22Rv1 (cell line): ENCODE measurements at regions not wholly inside any gene's neighbourhood (a gene's known extent, or its start where the extent isn't known, plus 50 kb on each side); places are given as distances from the start of the nearest gene placed in this dataset.

ENCODE experiments used
- H3K27ac ChIP-seq: fragments of 450-650 bp; 2 replicates; pipeline ENCODE4 v1.5.1; 2017
- ZFX ChIP-seq: fragments of 450-650 bp; IDR thresholded peaks from 2 replicates; pipeline ENCODE4 v1.6.1; 2017; ENCODE audit warnings: antibody characterized with exemption, borderline replicate concordance
- TF ChIP-seq, protein P1 (sequence below): fragments of 450-650 bp; IDR thresholded peaks from 2 replicates; pipeline ENCODE4 v1.5.1; 2017; ENCODE audit warnings: mild to moderate bottlenecking

DNA sequence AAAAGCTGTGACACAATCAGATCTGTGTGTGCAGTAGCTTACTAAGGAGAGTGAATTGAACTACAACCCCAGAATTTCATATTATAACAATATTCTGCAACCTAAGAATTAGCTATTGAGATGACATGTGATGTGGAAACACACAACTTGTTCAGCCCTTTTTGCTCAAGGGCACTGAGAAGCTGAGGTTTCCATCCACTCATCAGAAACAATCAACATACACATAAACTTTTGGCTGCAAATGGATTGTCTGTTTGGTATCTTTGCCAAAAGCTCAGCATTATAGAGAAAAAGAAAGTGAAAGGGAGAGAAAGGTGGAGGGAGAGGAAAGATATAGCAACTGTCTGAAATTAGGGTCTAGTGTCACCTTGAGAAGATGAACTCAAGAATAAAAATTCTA, 117.2 kb upstream of the KLF7 start:
- no peak overlapping the region; the same call in 1 of the 2 replicates for H3K27ac ChIP-seq

DNA sequence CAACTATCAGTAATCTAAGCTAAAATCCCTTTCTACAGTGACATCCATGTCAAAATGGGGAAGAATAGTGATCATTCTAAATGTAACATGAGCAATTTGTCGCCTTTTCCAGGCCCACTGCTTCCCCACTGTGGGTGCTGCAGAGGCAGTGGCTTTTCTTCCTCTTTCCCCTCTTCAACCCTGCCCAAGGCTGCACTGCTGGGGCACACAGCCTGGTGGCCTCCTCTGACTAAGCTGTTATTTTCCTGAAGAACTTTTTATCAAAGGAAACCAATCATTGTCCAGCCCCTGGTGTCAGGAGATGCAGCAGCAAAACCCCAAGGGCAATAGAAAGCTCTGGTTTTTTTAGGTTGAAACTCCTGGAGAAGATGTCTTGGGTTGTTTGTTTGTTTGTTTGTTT, 117.6 kb upstream of the KLF7 start:
- TF ChIP-seq, protein P1, sequence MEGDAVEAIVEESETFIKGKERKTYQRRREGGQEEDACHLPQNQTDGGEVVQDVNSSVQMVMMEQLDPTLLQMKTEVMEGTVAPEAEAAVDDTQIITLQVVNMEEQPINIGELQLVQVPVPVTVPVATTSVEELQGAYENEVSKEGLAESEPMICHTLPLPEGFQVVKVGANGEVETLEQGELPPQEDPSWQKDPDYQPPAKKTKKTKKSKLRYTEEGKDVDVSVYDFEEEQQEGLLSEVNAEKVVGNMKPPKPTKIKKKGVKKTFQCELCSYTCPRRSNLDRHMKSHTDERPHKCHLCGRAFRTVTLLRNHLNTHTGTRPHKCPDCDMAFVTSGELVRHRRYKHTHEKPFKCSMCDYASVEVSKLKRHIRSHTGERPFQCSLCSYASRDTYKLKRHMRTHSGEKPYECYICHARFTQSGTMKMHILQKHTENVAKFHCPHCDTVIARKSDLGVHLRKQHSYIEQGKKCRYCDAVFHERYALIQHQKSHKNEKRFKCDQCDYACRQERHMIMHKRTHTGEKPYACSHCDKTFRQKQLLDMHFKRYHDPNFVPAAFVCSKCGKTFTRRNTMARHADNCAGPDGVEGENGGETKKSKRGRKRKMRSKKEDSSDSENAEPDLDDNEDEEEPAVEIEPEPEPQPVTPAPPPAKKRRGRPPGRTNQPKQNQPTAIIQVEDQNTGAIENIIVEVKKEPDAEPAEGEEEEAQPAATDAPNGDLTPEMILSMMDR: no peak
- no peak for TF ChIP-seq ZFX
- H3K27ac ChIP-seq: no peak overlapping the region; the same call in 1 of the 2 replicates

More for the DNA sequence above, 117.2 kb upstream of the KLF7 start:
- TF ChIP-seq, protein P1: no peak
- no peak for TF ChIP-seq ZFX

DNA sequence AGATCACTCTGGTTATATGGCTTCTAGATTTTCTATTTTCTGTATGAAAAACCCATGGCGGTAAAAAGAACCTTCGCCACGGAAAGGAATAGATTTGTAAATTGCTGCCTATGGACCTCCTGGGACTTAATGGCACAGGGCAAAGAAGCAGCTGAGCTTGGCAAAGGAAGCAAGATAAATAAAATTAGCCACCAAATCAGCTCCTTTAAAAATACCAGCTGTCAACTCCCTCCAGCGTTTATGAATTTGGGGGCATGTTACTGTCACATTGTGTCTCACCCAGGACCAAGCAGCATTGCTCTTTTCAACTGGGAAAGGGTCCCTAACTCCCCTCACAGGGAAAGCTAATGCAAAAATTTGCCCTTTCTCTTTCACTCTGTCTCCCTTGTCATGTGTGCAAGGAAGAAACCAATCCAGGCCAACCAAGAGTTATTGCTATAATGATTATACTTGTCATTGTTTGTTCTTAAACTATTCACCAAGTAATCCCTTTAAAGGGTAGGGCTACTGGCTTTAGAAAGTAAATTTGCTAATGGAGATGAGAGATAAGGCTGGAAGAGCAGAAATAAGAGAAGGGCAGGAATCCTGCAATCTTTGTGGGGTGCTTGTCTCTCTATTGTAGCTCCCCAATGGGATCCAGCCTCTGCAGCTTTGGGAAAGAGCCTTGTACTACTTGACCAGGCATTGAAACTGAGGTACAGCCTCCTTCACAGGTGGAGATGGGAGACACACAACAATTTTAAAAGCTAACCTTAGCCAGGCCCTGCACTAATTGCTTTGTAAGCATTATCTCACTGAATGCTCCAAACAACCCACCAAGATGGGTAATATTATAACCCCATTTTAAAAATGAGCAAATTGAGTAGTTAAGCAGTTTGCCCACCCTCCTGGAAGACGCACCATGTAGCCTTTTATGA, 119.1 kb upstream of the KLF7 start:
- no peak for TF ChIP-seq ZFX
- TF ChIP-seq, protein P1: no peak

DNA sequence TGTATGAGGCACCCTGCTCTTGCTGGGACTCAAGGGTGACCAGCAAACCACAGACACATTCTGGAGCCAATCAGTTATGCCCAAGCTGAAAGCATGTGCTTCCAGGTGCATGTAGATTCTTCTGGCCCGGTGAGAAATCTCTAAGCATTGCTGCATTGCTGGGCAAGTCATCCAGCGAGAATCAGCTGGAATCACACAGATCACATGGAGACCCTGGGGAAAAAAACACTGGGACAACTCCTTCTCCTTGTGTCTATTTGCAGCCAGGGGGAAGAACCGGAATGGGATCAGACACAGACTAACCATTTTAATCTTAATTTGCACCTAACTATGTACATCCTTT, 119.7 kb upstream of the KLF7 start:
- TF ChIP-seq ZFX: no peak
- TF ChIP-seq, protein P1: no peak
- H3K27ac ChIP-seq: peak overlapping the region; percentile 69

More for the DNA sequence above, 119.1 kb upstream of the KLF7 start:
- H3K27ac ChIP-seq: peak overlapping the region; percentile 69

DNA sequence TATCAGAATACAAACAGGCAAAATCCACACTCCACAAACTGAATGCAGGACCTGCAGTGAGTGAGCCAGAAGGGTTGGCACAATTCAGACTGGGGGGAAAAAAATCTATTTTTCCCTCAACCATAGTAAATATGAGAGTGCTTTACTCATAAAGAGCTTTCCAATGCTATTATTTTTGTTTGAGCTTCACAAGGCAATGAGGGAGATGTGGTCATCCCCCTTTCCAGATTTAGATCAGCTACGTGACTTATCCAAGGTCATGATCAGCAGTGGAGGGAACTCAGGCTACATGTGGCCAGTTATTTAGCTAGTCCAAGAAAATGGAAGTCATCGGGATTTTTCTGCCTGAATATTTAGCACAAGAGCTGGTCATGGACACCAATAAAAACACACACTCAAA, 120.4 kb upstream of the KLF7 start:
- H3K27ac ChIP-seq: peak overlapping the region; percentile 69
- TF ChIP-seq, protein P1: no peak
- no peak for TF ChIP-seq ZFX

DNA sequence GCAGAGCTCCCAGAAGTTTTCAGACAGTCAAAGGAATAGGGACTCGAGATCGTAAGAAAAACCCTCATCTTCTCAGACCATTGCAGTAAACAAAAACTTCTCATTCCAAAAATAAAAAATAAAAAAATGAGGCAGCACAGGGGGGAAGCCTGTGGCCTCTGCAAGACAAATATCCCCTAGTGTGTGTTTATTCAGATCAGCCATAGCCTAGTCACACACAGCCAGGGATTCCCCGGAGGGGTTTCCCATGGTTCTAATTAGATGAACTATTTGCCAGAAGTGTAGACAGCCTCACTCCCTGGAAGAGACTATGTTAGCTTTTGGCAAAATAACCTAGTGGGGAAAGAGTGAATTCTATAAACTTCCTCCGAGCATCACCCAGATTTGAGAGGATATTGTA, 122.9 kb upstream of the KLF7 start:
- TF ChIP-seq, protein P1: no peak
- TF ChIP-seq ZFX: no peak
- peak overlapping the region; percentile 41 for H3K27ac ChIP-seq
